Muscle of leg (tissue), 3 donors: ENCODE measurements at regions not wholly inside any gene's neighbourhood (a gene's known extent, or its start where the extent isn't known, plus 50 kb on each side); places are given as distances from the start of the nearest gene placed in this dataset.

Experiments used
- DNase-seq: peaks from one replicate; pipeline ENCODE4 v3.0.0; 2013
- H3K27ac ChIP-seq: one replicate; pipeline ENCODE4 v1.5.1; 2013; ENCODE audit warnings: mild to moderate bottlenecking, low read length, control low read depth
- H3K27me3 ChIP-seq: one replicate; pipeline ENCODE4 v1.6.1; 2013; ENCODE audit warnings: low read length; ENCODE audit not compliant: control insufficient read depth, insufficient read depth
- H3K36me3 ChIP-seq: one replicate; pipeline ENCODE4 v1.6.1; 2013; ENCODE audit warnings: low read length; ENCODE audit not compliant: control insufficient read depth, insufficient read depth
- H3K4me1 ChIP-seq: one replicate; pipeline ENCODE4 v1.6.1; 2013; ENCODE audit warnings: low read length; ENCODE audit not compliant: control insufficient read depth, insufficient read depth
- H3K4me3 ChIP-seq: one replicate; pipeline ENCODE4 v1.5.1; 2013; ENCODE audit warnings: low read length, control low read depth
- H3K9me3 ChIP-seq: replicated peaks from 2 replicates; pipeline ENCODE4 v1.6.1; 2013; ENCODE audit warnings: low read depth, low read length; ENCODE audit not compliant: control insufficient read depth
- WGBS: methylation state at CpG from one replicate; pipeline ENCODE4 v1.1.5; 2013; ENCODE audit warnings: missing lambda C conversion rate; ENCODE audit not compliant: insufficient coverage; 5-methylcytosine and 5-hydroxymethylcytosine counted together

- H3K4me3 ChIP-seq = no peak overlapping the region
- no peak overlapping the region for H3K27ac ChIP-seq
- no peaks in the 10 kb centered on the region for H3K27me3 ChIP-seq
- no peaks in the 10 kb centered on the region for H3K9me3 ChIP-seq
- H3K36me3 ChIP-seq = no peaks in the 10 kb centered on the region
- no peak for DNase-seq
- no peaks in the 10 kb centered on the region for H3K4me1 ChIP-seq
- WGBS = 60% methylated on average over 1 of the region's 4 CpGs
These were observed 1305.5 kb upstream of the TENM4 start for GRCh38 chr11:80746300-80746699.

- no peaks in the 10 kb centered on the region for H3K27me3 ChIP-seq
- no peak overlapping the region for H3K4me3 ChIP-seq
- no peak for DNase-seq
- no peaks in the 10 kb centered on the region for H3K36me3 ChIP-seq
- H3K27ac ChIP-seq = no peak overlapping the region
- 80% methylated on average over 4 of the region's 4 CpGs for WGBS
- no peaks in the 10 kb centered on the region for H3K4me1 ChIP-seq
- no peaks in the 10 kb centered on the region for H3K9me3 ChIP-seq
These were observed 1304.6 kb upstream of the TENM4 start for GRCh38 chr11:80745416-80745815.

- WGBS = 100% methylated on average over 1 of the region's 2 CpGs
- no peaks in the 10 kb centered on the region for H3K36me3 ChIP-seq
- no peaks in the 10 kb centered on the region for H3K9me3 ChIP-seq
- DNase-seq = no peak
- no peaks in the 10 kb centered on the region for H3K4me1 ChIP-seq
- H3K27ac ChIP-seq = no peak overlapping the region
- no peaks in the 10 kb centered on the region for H3K27me3 ChIP-seq
- H3K4me3 ChIP-seq = no peak overlapping the region
These were observed 1293.0 kb upstream of the TENM4 start for GRCh38 chr11:80733790-80734189.

GRCh38 chr11:80733361-80733760 lies 1292.5 kb upstream of the TENM4 start:
- Histone ChIP-seq H3K4me1 (no peaks in the 10 kb centered on the region), H3K27ac (no peak overlapping the region), H3K36me3 (no peaks in the 10 kb centered on the region), H3K27me3 (no peaks in the 10 kb centered on the region), H3K4me3 (no peak overlapping the region), H3K9me3 (no peaks in the 10 kb centered on the region)
- no peak for DNase-seq
- WGBS = no CpG with 5 or more reads among the region's 3 CpGs

- DNase-seq = no peak
- Histone ChIP-seq H3K36me3 (no peaks in the 10 kb centered on the region), H3K27me3 (no peaks in the 10 kb centered on the region), H3K27ac (no peak overlapping the region), H3K4me3 (no peak overlapping the region), H3K4me1 (no peaks in the 10 kb centered on the region), H3K9me3 (no peaks in the 10 kb centered on the region)
- WGBS = no CpG with 5 or more reads among the region's 3 CpGs
These were observed 1286.5 kb upstream of the TENM4 start for GRCh38 chr11:80727315-80727714.

- H3K27me3 ChIP-seq = no peaks in the 10 kb centered on the region
- no peak overlapping the region for H3K4me3 ChIP-seq
- no peaks in the 10 kb centered on the region for H3K9me3 ChIP-seq
- DNase-seq = no peak
- no peaks in the 10 kb centered on the region for H3K36me3 ChIP-seq
- no peaks in the 10 kb centered on the region for H3K4me1 ChIP-seq
- no peak overlapping the region for H3K27ac ChIP-seq
These were observed 1285.4 kb upstream of the TENM4 start for GRCh38 chr11:80726236-80726635.

- no peak for DNase-seq
- Histone ChIP-seq H3K27me3 (no peaks in the 10 kb centered on the region), H3K27ac (no peak overlapping the region), H3K4me1 (no peaks in the 10 kb centered on the region), H3K36me3 (no peaks in the 10 kb centered on the region), H3K4me3 (no peak overlapping the region), H3K9me3 (no peaks in the 10 kb centered on the region)
- WGBS = no CpG with 5 or more reads among the region's 2 CpGs
These were observed 1283.5 kb upstream of the TENM4 start for GRCh38 chr11:80724366-80724765.

- H3K27ac ChIP-seq = no peak overlapping the region
- no peaks in the 10 kb centered on the region for H3K36me3 ChIP-seq
- no peaks in the 10 kb centered on the region for H3K27me3 ChIP-seq
- no peak overlapping the region for H3K4me3 ChIP-seq
- H3K9me3 ChIP-seq = no peaks in the 10 kb centered on the region
- DNase-seq = peak; percentile 10
- H3K4me1 ChIP-seq = no peaks in the 10 kb centered on the region
- no CpG with 5 or more reads among the region's 1 CpG for WGBS
These were observed 1281.8 kb upstream of the TENM4 start for GRCh38 chr11:80722629-80723028.

- no peaks in the 10 kb centered on the region for H3K4me1 ChIP-seq
- no peak for DNase-seq
- H3K9me3 ChIP-seq = no peaks in the 10 kb centered on the region
- H3K36me3 ChIP-seq = no peaks in the 10 kb centered on the region
- 90% methylated on average over 2 of the region's 4 CpGs for WGBS
- H3K27me3 ChIP-seq = no peaks in the 10 kb centered on the region
- H3K4me3 ChIP-seq = no peak overlapping the region
- H3K27ac ChIP-seq = no peak overlapping the region
These were observed 1279.5 kb upstream of the TENM4 start for GRCh38 chr11:80720295-80720694.

GRCh38 chr11:80719292-80719646 lies 1278.4 kb upstream of the TENM4 start:
- Histone ChIP-seq H3K27ac (no peak overlapping the region), H3K9me3 (no peaks in the 10 kb centered on the region), H3K4me3 (no peak overlapping the region), H3K27me3 (no peaks in the 10 kb centered on the region), H3K36me3 (no peaks in the 10 kb centered on the region), H3K4me1 (no peaks in the 10 kb centered on the region)
- DNase-seq = no peak

GRCh38 chr11:80718611-80719291 lies 1277.9 kb upstream of the TENM4 start:
- no peak for DNase-seq
- no CpG with 5 or more reads among the region's 2 CpGs for WGBS
- Histone ChIP-seq H3K36me3 (no peaks in the 10 kb centered on the region), H3K9me3 (no peaks in the 10 kb centered on the region), H3K4me3 (no peak overlapping the region), H3K4me1 (no peaks in the 10 kb centered on the region), H3K27me3 (no peaks in the 10 kb centered on the region), H3K27ac (no peak overlapping the region)
